ENCODE measurements at regions not wholly inside any gene's neighbourhood (a gene's known extent, or its start where the extent isn't known, plus 50 kb on each side); places are given as distances from the start of the nearest gene placed in this dataset.
"Not testable (repeated sequence)": the region's sequence is repeated elsewhere in the genome, so short reads cannot be mapped to it uniquely, and the experiment has no call there.

- DNase-seq: no peak
Measured at GRCh38 chr18:51463483-51464136, 266.1 kb upstream of the MEX3C start.

GRCh38 chr18:51478908-51479307 is 281.4 kb upstream of the MEX3C start:
- DNase-seq: no peak

GRCh38 chr18:51479736-51480135 is 282.3 kb upstream of the MEX3C start:
- DNase-seq: no peak

GRCh38 chr18:51480407-51481261 is 283.2 kb upstream of the MEX3C start:
- no peak for DNase-seq

- no peak for DNase-seq
Measured at GRCh38 chr18:51486735-51487366, 289.4 kb upstream of the MEX3C start.

GRCh38 chr18:51490417-51490816 is 292.9 kb upstream of the MEX3C start:
- no peak for DNase-seq

- DNase-seq: no peak
Measured at GRCh38 chr18:51490860-51491259, 293.4 kb upstream of the MEX3C start.

- no peak for DNase-seq
Measured at GRCh38 chr18:51491678-51492372, 294.3 kb upstream of the MEX3C start.

- no peak for DNase-seq
Measured at GRCh38 chr18:51498085-51498855, 300.8 kb upstream of the MEX3C start.

- no peak for DNase-seq
Measured at GRCh38 chr18:51503351-51503750, 305.9 kb upstream of the MEX3C start.

- DNase-seq: no peak
Measured at GRCh38 chr18:51506811-51507210, 309.3 kb upstream of the MEX3C start.

- DNase-seq: not testable (repeated sequence)
Measured at GRCh38 chr18:51508410-51508809, 310.9 kb upstream of the MEX3C start.

GRCh38 chr18:51510020-51510419 is 312.5 kb upstream of the MEX3C start:
- no peak for DNase-seq

GRCh38 chr18:51513517-51513916 is 316.0 kb upstream of the MEX3C start:
- no peak for DNase-seq

GRCh38 chr18:51514128-51514527 is 316.6 kb upstream of the MEX3C start:
- DNase-seq: no peak

- no peak for DNase-seq
Measured at GRCh38 chr18:51516478-51517038, 319.1 kb upstream of the MEX3C start.

GRCh38 chr18:51519571-51519970 is 322.1 kb upstream of the MEX3C start:
- no peak for DNase-seq

GRCh38 chr18:51520676-51521180 is 323.2 kb upstream of the MEX3C start:
- DNase-seq: no peak

- no peak for DNase-seq
Measured at GRCh38 chr18:51522338-51522737, 324.9 kb upstream of the MEX3C start.

- DNase-seq: no peak
Measured at GRCh38 chr18:51522821-51523220, 325.3 kb upstream of the MEX3C start.

- DNase-seq: no peak
Measured at GRCh38 chr18:51523671-51524070, 326.2 kb upstream of the MEX3C start.

All from CD4-positive, alpha-beta T cell treated with Interleukin-1 beta for 1 hour (primary cell).